Activated CD8-positive, alpha-beta memory T cell treated with anti-CD3 and anti-CD28 coated beads, Interleukin-2, amount 50 U/mL, for 48 hours (primary cell): ENCODE measurements at regions not wholly inside any gene's neighbourhood (a gene's known extent, or its start where the extent isn't known, plus 50 kb on each side); places are given as distances from the start of the nearest gene placed in this dataset.
"Not testable (repeated sequence)": the region's sequence is repeated elsewhere in the genome, so short reads cannot be mapped to it uniquely, and the experiment has no call there.

Source experiments
- DNase-seq: peaks from one replicate; pipeline ENCODE4 v3.0.0-alpha.2; 2020

- no peak for DNase-seq
Measured at GRCh38 chr13:44312834-44313551, 60.6 kb upstream of the SERP2 start.

- no peak for DNase-seq
Measured at GRCh38 chr13:44313674-44314073, 60.0 kb upstream of the SERP2 start.

- not testable (repeated sequence) for DNase-seq
Measured at GRCh38 chr13:44314160-44314559, 59.5 kb upstream of the SERP2 start.

- DNase-seq = no peak
Measured at GRCh38 chr13:44317752-44318151, 55.9 kb upstream of the SERP2 start.

- DNase-seq = no peak
Measured at GRCh38 chr13:44318161-44318560, 55.5 kb upstream of the SERP2 start.

GRCh38 chr13:44320611-44321010 lies 53.0 kb upstream of the SERP2 start:
- no peak for DNase-seq

- no peak for DNase-seq
Measured at GRCh38 chr13:44321961-44322360, 51.7 kb upstream of the SERP2 start.

- no peak for DNase-seq
Measured at GRCh38 chr13:44322928-44323327, 50.7 kb upstream of the SERP2 start.

GRCh38 chr13:44323754-44324153 lies 49.9 kb upstream of the SERP2 start:
- DNase-seq = no peak
